ENCODE measurements at regions not wholly inside any gene's neighbourhood (a gene's known extent, or its start where the extent isn't known, plus 50 kb on each side); places are given as distances from the start of the nearest gene placed in this dataset.

DNA sequence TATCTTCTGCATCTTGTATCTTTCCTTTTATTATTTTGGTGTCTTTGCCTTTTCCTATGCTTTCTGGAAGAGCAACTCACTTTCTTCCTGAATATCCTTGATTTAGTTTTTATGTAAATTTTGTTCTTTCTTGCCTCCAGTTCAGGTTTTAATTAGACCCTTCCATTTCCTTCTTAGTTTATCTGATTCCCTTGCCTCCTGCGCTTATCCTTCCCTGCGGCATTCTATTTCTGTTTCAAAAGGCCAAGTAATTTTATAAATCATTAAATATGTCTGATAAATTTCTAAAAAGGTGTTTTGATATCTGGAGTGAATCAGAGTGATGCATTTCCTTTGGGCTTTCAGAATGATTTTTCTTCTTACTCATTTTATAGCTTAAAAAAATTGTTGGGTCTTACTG, 167.7 kb upstream of the WDR11 start:
- no peak overlapping the region for H3K9ac ChIP-seq (ENCODE audit: low read length)
- TF ChIP-seq CTCF (IDR thresholded peaks at IDR 0.05; ENCODE audit: low read depth, low read length) = no peak
- no peak for TF ChIP-seq EZH2phosphoT487 (IDR thresholded peaks at IDR 0.05; ENCODE audit: low read depth)
- H3K9me3 ChIP-seq (ENCODE audit: insufficient read depth, low read length) = no peaks in the 10 kb centered on the region
- no peak overlapping the region for H2AFZ ChIP-seq (ENCODE audit: low read depth, low read length)
- H3K36me3 ChIP-seq (replicated peaks; ENCODE audit: low read depth, low read length) = no peaks in the 10 kb centered on the region
- H3K4me1 ChIP-seq (ENCODE audit: low read length) = no peaks in the 10 kb centered on the region
- no peak overlapping the region for H3K4me2 ChIP-seq (ENCODE audit: low read length)
- no peaks in the 10 kb centered on the region for H4K20me1 ChIP-seq (ENCODE audit: insufficient read depth, low read length)
- no peak overlapping the region for H3K27ac ChIP-seq (ENCODE audit: low read length)
- H3K79me2 ChIP-seq (ENCODE audit: low read length) = no peaks in the 10 kb centered on the region
- no peaks in the 10 kb centered on the region for H3K27me3 ChIP-seq (ENCODE audit: low read depth, low read length)
- H3K4me3 ChIP-seq (ENCODE audit: low read length) = no peak overlapping the region

DNA sequence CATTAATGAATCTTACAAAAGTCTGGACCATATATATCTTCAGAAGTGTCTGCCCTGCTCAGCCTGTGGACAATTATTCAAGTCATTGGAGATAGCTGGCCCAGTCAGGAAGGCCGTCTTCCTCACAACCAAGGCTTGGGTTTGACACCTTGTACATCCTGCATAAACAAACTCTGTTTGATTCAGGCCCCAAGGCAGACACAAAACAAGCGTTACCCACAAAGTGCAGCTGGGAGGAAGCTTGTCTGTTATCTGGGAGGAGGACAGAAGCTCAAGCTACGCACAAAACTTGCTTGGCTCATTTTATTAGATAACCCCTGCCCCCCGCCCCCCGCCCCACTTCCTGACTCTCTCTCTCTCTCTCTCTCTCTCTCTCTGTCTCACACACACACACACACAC, 166.9 kb upstream of the WDR11 start:
- no peaks in the 10 kb centered on the region for H3K9me3 ChIP-seq (ENCODE audit: insufficient read depth, low read length)
- TF ChIP-seq CTCF (IDR thresholded peaks at IDR 0.05; ENCODE audit: low read depth, low read length) (no peak), EZH2phosphoT487 (IDR thresholded peaks at IDR 0.05; ENCODE audit: low read depth) (no peak)
- H3K4me1 ChIP-seq (ENCODE audit: low read length) = no peaks in the 10 kb centered on the region
- H3K27me3 ChIP-seq (ENCODE audit: low read depth, low read length) = no peaks in the 10 kb centered on the region
- H3K36me3 ChIP-seq (replicated peaks; ENCODE audit: low read depth, low read length) = no peaks in the 10 kb centered on the region
- no peaks in the 10 kb centered on the region for H3K79me2 ChIP-seq (ENCODE audit: low read length)
- no peak overlapping the region for H3K4me2 ChIP-seq (ENCODE audit: low read length)
- H4K20me1 ChIP-seq (ENCODE audit: insufficient read depth, low read length) = no peaks in the 10 kb centered on the region
- no peak overlapping the region for H3K4me3 ChIP-seq (ENCODE audit: low read length)
- no peak overlapping the region for H3K9ac ChIP-seq (ENCODE audit: low read length)
- H3K27ac ChIP-seq (ENCODE audit: low read length) = no peak overlapping the region
- no peak overlapping the region for H2AFZ ChIP-seq (ENCODE audit: low read depth, low read length)

- Histone ChIP-seq H3K4me2 (ENCODE audit: low read length) (no peak overlapping the region), H4K20me1 (ENCODE audit: insufficient read depth, low read length) (no peaks in the 10 kb centered on the region), H3K27ac (ENCODE audit: low read length) (no peak overlapping the region), H3K27me3 (ENCODE audit: low read depth, low read length) (no peaks in the 10 kb centered on the region), H3K4me3 (ENCODE audit: low read length) (no peak overlapping the region), H3K9me3 (ENCODE audit: insufficient read depth, low read length) (no peaks in the 10 kb centered on the region), H3K36me3 (replicated peaks; ENCODE audit: low read depth, low read length) (no peaks in the 10 kb centered on the region), H2AFZ (ENCODE audit: low read depth, low read length) (no peak overlapping the region), H3K4me1 (ENCODE audit: low read length) (no peaks in the 10 kb centered on the region), H3K9ac (ENCODE audit: low read length) (no peak overlapping the region), H3K79me2 (ENCODE audit: low read length) (no peaks in the 10 kb centered on the region)
- TF ChIP-seq EZH2phosphoT487 (IDR thresholded peaks at IDR 0.05; ENCODE audit: low read depth) = no peak
- no peak for TF ChIP-seq CTCF (IDR thresholded peaks at IDR 0.05; ENCODE audit: low read depth, low read length)
Measured at GRCh38 chr10:120685136-120685535, 166.0 kb upstream of the WDR11 start.

GRCh38 chr10:120688928-120689327, 162.2 kb upstream of the WDR11 start:
- Histone ChIP-seq H3K79me2 (ENCODE audit: low read length) (no peaks in the 10 kb centered on the region), H3K9me3 (ENCODE audit: insufficient read depth, low read length) (no peaks in the 10 kb centered on the region), H3K27me3 (ENCODE audit: low read depth, low read length) (no peaks in the 10 kb centered on the region), H3K36me3 (replicated peaks; ENCODE audit: low read depth, low read length) (no peaks in the 10 kb centered on the region), H3K4me3 (ENCODE audit: low read length) (no peak overlapping the region), H4K20me1 (ENCODE audit: insufficient read depth, low read length) (no peaks in the 10 kb centered on the region), H2AFZ (ENCODE audit: low read depth, low read length) (no peak overlapping the region), H3K9ac (ENCODE audit: low read length) (no peak overlapping the region), H3K4me1 (ENCODE audit: low read length) (peaks cover 5% of the 10 kb centered on the region; the same call in 1 of the 2 replicates), H3K4me2 (ENCODE audit: low read length) (no peak overlapping the region), H3K27ac (ENCODE audit: low read length) (no peak overlapping the region)
- TF ChIP-seq CTCF (IDR thresholded peaks at IDR 0.05; ENCODE audit: low read depth, low read length) (no peak), EZH2phosphoT487 (IDR thresholded peaks at IDR 0.05; ENCODE audit: low read depth) (no peak)
